PC-3 (cell line): ENCODE measurements at regions not wholly inside any gene's neighbourhood (a gene's known extent, or its start where the extent isn't known, plus 50 kb on each side); places are given as distances from the start of the nearest gene placed in this dataset.

ENCODE experiments used
- ATAC-seq: fragments of 200-7000 bp; cut with Tn5 transposase; 2 replicates; pipeline ENCODE4 v1.9.1; 2020; ENCODE audit warnings: mild to moderate bottlenecking, moderate library complexity
- BruUV-seq: library from RNA; stranded (reverse); fragments of 400-500 nt; replicated peaks from 2 replicates; lab custom pipeline; 2021; lab: Mats Ljungman, UMichigan
- CTCF ChIA-PET: fragments of 300-600 bp; sonication (Branson Sonifier 250); formaldehyde crosslinking; loops from one replicate; lab custom pipeline; 2022; ENCODE audit warnings: antibody characterized with exemption; lab: Charles Lee
- POLR2A ChIA-PET: fragments of 300-600 bp; sonication (Branson Sonifier 250); formaldehyde crosslinking; loops from one replicate; lab custom pipeline; 2022; ENCODE audit warnings: antibody characterized with exemption; ENCODE audit not compliant: unreplicated experiment; lab: Charles Lee
- DNase-seq: peaks from one replicate; pipeline ENCODE4 v3.0.0-alpha.2; 2015
- H2AFZ ChIP-seq: fragments of 300-600 bp; sonication (generic); 2 replicates; pipeline ENCODE4 v1.6.0; 2016; ENCODE audit warnings: antibody characterized with exemption, low read length
- H3F3A ChIP-seq: fragments of 300-600 bp; sonication (generic); one replicate; pipeline ENCODE4 v1.6.0; 2017; ENCODE audit warnings: antibody characterized with exemption, low read length, control low read depth, mild to moderate bottlenecking; ENCODE audit not compliant: unreplicated experiment
- H3K27ac ChIP-seq: fragments of 300-600 bp; sonication (generic); 2 replicates; pipeline ENCODE4 v1.5.1; 2016; ENCODE audit warnings: mild to moderate bottlenecking, low read length
- H3K27me3 ChIP-seq: fragments of 300-600 bp; sonication (generic); 2 replicates; pipeline ENCODE4 v1.6.1; 2016; ENCODE audit warnings: low read length, mixed read lengths
- H3K36me3 ChIP-seq: fragments of 300-600 bp; sonication (generic); 2 replicates; pipeline ENCODE4 v1.6.1; 2016; ENCODE audit warnings: low read depth, mixed run types, low read length, mixed read lengths
- H3K4me1 ChIP-seq: fragments of 300-600 bp; sonication (generic); 2 replicates; pipeline ENCODE4 v1.5.1; 2016; ENCODE audit warnings: low read length; ENCODE audit not compliant: insufficient read depth
- H3K4me2 ChIP-seq: fragments of 300-600 bp; sonication (generic); 2 replicates; pipeline ENCODE4 v1.6.0; 2016; ENCODE audit warnings: low read length
- H3K4me3 ChIP-seq: fragments of 300-600 bp; sonication (generic); 2 replicates; pipeline ENCODE4 v1.5.1; 2016; ENCODE audit warnings: mild to moderate bottlenecking, low read length, mixed read lengths
- H3K79me2 ChIP-seq: fragments of 300-600 bp; sonication (generic); 2 replicates; pipeline ENCODE4 v1.6.1; 2017; ENCODE audit warnings: low read length, mixed read lengths
- H3K9ac ChIP-seq: fragments of 300-600 bp; sonication (generic); 2 replicates; pipeline ENCODE4 v1.6.0; 2016; ENCODE audit warnings: mild to moderate bottlenecking, low read length
- H3K9me2 ChIP-seq: fragments of 300-600 bp; sonication (generic); replicated peaks from 2 replicates; pipeline ENCODE4 v1.6.1; 2016; ENCODE audit warnings: mixed run types, low read length, mixed read lengths
- H3K9me3 ChIP-seq: fragments of 300-600 bp; sonication (generic); 2 replicates; pipeline ENCODE4 v1.6.1; 2016; ENCODE audit warnings: low read length, mixed read lengths
- H4K20me1 ChIP-seq: fragments of 300-600 bp; sonication (generic); 2 replicates; pipeline ENCODE4 v1.6.1; 2016; ENCODE audit warnings: low read length, mixed read lengths
- EZH2 ChIP-seq: fragments of 300-600 bp; sonication (generic); IDR thresholded peaks from one replicate; pipeline ENCODE4 v1.6.1; 2017; ENCODE audit warnings: antibody characterized with exemption, mild to moderate bottlenecking, low read length; ENCODE audit not compliant: unreplicated experiment
- EZH2phosphoT487 ChIP-seq: fragments of 300-600 bp; sonication (generic); IDR thresholded peaks from 2 replicates; pipeline ENCODE4 v1.6.1; 2018; ENCODE audit warnings: mild to moderate bottlenecking, antibody characterized with exemption, low read length, borderline replicate concordance
- intact Hi-C: fragments of 100-400 bp; cut with micrococcal nuclease; formaldehyde crosslinking; loops from 2 replicates; pipeline ENCODE4 v1.9.0; 2023
- TF ChIP-seq, protein P1 (sequence below): fragments of 300-600 bp; sonication (generic); conservative IDR thresholded peaks from 2 replicates; pipeline ENCODE4 v1.5.1; 2017; ENCODE audit warnings: antibody characterized with exemption, low read depth, mild to moderate bottlenecking, low read length

- no peaks in the 10 kb centered on the region for H3K36me3 ChIP-seq
- ChIA-PET CTCF (no interaction called here), POLR2A (no interaction called here)
- BruUV-seq: no TSS peak
- no peak overlapping the region for H3K4me3 ChIP-seq
- no peaks in the 10 kb centered on the region for H4K20me1 ChIP-seq
- intact Hi-C loops: no loop called here
- no peaks in the 10 kb centered on the region for H3K9me3 ChIP-seq
- no peaks in the 10 kb centered on the region for H3F3A ChIP-seq
- no peak overlapping the region for H3K9ac ChIP-seq
- H3K79me2 ChIP-seq: no peaks in the 10 kb centered on the region
- DNase-seq (no peak), ATAC-seq (no peak)
- no peaks in the 10 kb centered on the region for H3K9me2 ChIP-seq
- peaks cover 19% of the 10 kb centered on the region for H3K4me1 ChIP-seq
- no peak for TF ChIP-seq EZH2
- TF ChIP-seq, protein P1, sequence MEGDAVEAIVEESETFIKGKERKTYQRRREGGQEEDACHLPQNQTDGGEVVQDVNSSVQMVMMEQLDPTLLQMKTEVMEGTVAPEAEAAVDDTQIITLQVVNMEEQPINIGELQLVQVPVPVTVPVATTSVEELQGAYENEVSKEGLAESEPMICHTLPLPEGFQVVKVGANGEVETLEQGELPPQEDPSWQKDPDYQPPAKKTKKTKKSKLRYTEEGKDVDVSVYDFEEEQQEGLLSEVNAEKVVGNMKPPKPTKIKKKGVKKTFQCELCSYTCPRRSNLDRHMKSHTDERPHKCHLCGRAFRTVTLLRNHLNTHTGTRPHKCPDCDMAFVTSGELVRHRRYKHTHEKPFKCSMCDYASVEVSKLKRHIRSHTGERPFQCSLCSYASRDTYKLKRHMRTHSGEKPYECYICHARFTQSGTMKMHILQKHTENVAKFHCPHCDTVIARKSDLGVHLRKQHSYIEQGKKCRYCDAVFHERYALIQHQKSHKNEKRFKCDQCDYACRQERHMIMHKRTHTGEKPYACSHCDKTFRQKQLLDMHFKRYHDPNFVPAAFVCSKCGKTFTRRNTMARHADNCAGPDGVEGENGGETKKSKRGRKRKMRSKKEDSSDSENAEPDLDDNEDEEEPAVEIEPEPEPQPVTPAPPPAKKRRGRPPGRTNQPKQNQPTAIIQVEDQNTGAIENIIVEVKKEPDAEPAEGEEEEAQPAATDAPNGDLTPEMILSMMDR: no peak
- no peak for TF ChIP-seq EZH2phosphoT487
- no peak overlapping the region for H3K4me2 ChIP-seq
- H3K27ac ChIP-seq: no peak overlapping the region
- H2AFZ ChIP-seq: no peak overlapping the region
- H3K27me3 ChIP-seq: no peaks in the 10 kb centered on the region
These were observed 56.9 kb upstream of the LRP8 start for GRCh38 chr1:53384796-53385195.

- Histone ChIP-seq H3K36me3 (no peaks in the 10 kb centered on the region), H4K20me1 (no peaks in the 10 kb centered on the region), H3K4me1 (peaks cover 19% of the 10 kb centered on the region), H3K4me3 (no peak overlapping the region), H3F3A (no peaks in the 10 kb centered on the region), H3K4me2 (no peak overlapping the region), H2AFZ (no peak overlapping the region), H3K9ac (no peak overlapping the region), H3K27ac (no peak overlapping the region), H3K79me2 (no peaks in the 10 kb centered on the region), H3K9me2 (no peaks in the 10 kb centered on the region), H3K27me3 (no peaks in the 10 kb centered on the region), H3K9me3 (no peaks in the 10 kb centered on the region)
- POLR2A ChIA-PET: no interaction called here
- no peak for ATAC-seq
- CTCF ChIA-PET: no interaction called here
- DNase-seq: no peak
- intact Hi-C loops: no loop called here
- TF ChIP-seq EZH2phosphoT487 (no peak), EZH2 (no peak)
- TF ChIP-seq, protein P1: no peak
- BruUV-seq: no TSS peak
These were observed 57.7 kb upstream of the LRP8 start for GRCh38 chr1:53385276-53386225.

DNA sequence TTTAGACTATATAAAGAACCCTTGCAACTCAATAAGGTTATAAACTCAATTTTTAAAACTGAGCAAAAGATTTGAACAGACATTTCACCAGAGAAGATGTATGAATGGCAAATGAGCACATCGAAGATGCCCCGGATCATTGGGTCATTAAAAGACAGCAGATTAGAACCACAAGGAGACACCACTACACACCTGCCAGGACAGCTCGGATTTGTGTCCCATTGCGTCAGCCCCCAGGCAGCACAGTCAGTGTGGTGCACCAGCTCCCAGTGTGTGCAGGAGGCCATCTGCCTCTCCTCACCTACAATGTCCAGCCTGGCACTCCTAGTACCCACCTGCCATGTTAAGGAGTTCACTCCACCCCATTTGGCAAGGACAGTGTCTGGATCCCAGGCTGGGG, 61.1 kb upstream of the LRP8 start:
- CTCF ChIA-PET: no interaction called here

More for the DNA sequence above, 61.1 kb upstream of the LRP8 start:
- Histone ChIP-seq H3K4me3 (no peak overlapping the region), H3K9me3 (no peaks in the 10 kb centered on the region), H3K27ac (no peak overlapping the region), H3K36me3 (no peaks in the 10 kb centered on the region), H3K27me3 (no peaks in the 10 kb centered on the region), H3K9ac (no peak overlapping the region), H3K9me2 (no peaks in the 10 kb centered on the region), H3K4me1 (no peaks in the 10 kb centered on the region), H2AFZ (no peak overlapping the region), H4K20me1 (no peaks in the 10 kb centered on the region), H3F3A (no peaks in the 10 kb centered on the region), H3K4me2 (no peak overlapping the region), H3K79me2 (no peaks in the 10 kb centered on the region)
- BruUV-seq: no TSS peak
- intact Hi-C loops: no loop called here
- POLR2A ChIA-PET: no interaction called here
- no peak for ATAC-seq
- TF ChIP-seq, protein P1: no peak
- no peak for TF ChIP-seq EZH2phosphoT487
- TF ChIP-seq EZH2: no peak
- no peak for DNase-seq
